WTC11 (cell line): ENCODE measurements at regions not wholly inside any gene's neighbourhood (a gene's known extent, or its start where the extent isn't known, plus 50 kb on each side); places are given as distances from the start of the nearest gene placed in this dataset.

Experiments used
- CBFB ChIP-seq: sonication (generic); formaldehyde crosslinking; IDR thresholded peaks from 2 replicates; pipeline ENCODE4 v1.8.1; 2022; ENCODE audit warnings: mild to moderate bottlenecking, low read depth, missing genetic modification reagents
- CREB1 ChIP-seq: sonication (generic); formaldehyde crosslinking; IDR thresholded peaks from 2 replicates; pipeline ENCODE4 v1.8.0; 2023; ENCODE audit warnings: mild to moderate bottlenecking, missing genetic modification reagents
- CTCF ChIP-seq: fragments of 200-600 bp; IDR thresholded peaks from 2 replicates; pipeline ENCODE4 v1.8.0; 2022; ENCODE audit warnings: antibody characterized with exemption
- ESRRA ChIP-seq: sonication (generic); formaldehyde crosslinking; IDR thresholded peaks from 2 replicates; pipeline ENCODE4 v1.8.1; 2022; ENCODE audit warnings: mild to moderate bottlenecking, missing genetic modification reagents, borderline replicate concordance
- MXD4 ChIP-seq: fragments of 250-450 bp; sonication (Bioruptor Pico); IDR thresholded peaks from 2 replicates; pipeline ENCODE4 v1.8.0; 2021; ENCODE audit warnings: mild to moderate bottlenecking, moderate library complexity, borderline replicate concordance
- SP1 ChIP-seq: sonication (generic); formaldehyde crosslinking; conservative IDR thresholded peaks from 2 replicates; pipeline ENCODE4 v1.8.1; 2022; ENCODE audit warnings: missing genetic modification reagents
- ZNF281 ChIP-seq: sonication (generic); formaldehyde crosslinking; IDR thresholded peaks from 2 replicates; pipeline ENCODE4 v1.8.0; 2023; ENCODE audit warnings: mild to moderate bottlenecking, missing genetic modification reagents

- no peak for TF ChIP-seq CTCF
- TF ChIP-seq ZNF281 (CRISPR knock-in tag) = no peak
- TF ChIP-seq ESRRA (CRISPR knock-in tag) = no peak
- TF ChIP-seq SP1 (CRISPR knock-in tag) = no peak
- TF ChIP-seq CBFB (CRISPR knock-in tag) = no peak
- TF ChIP-seq CREB1 (CRISPR knock-in tag) = no peak
- no peak for TF ChIP-seq MXD4 (CRISPR knock-in tag)
Observed at GRCh38 chr12:115636546-115636945, 640.9 kb downstream of the MED13L start.
